MM.1S (cell line): ENCODE measurements at regions not wholly inside any gene's neighbourhood (a gene's known extent, or its start where the extent isn't known, plus 50 kb on each side); places are given as distances from the start of the nearest gene placed in this dataset.

ENCODE experiments used
- DNase-seq: peaks from one replicate; pipeline ENCODE4 v3.0.0-alpha.2; 2015
- H2AFZ ChIP-seq: fragments of 300-600 bp; sonication (generic); 2 replicates; pipeline ENCODE4 v1.6.0; 2016; ENCODE audit warnings: antibody characterized with exemption, low read length
- H3F3A ChIP-seq: fragments of 300-600 bp; sonication (generic); 2 replicates; pipeline ENCODE4 v1.6.1; 2016; ENCODE audit warnings: mild to moderate bottlenecking, antibody characterized with exemption, low read length, moderate library complexity, mixed read lengths; ENCODE audit not compliant: insufficient read depth
- H3K27ac ChIP-seq: fragments of 300-600 bp; sonication (generic); 2 replicates; pipeline ENCODE4 v1.5.1; 2016; ENCODE audit warnings: mild to moderate bottlenecking, low read length
- H3K27me3 ChIP-seq: fragments of 300-600 bp; sonication (generic); replicated peaks from 2 replicates; pipeline ENCODE4 v1.6.0; 2016; ENCODE audit warnings: low read length; ENCODE audit not compliant: insufficient read depth
- H3K36me3 ChIP-seq: fragments of 300-600 bp; sonication (generic); replicated peaks from 2 replicates; pipeline ENCODE4 v1.6.1; 2016; ENCODE audit warnings: mild to moderate bottlenecking, low read length, mixed read lengths; ENCODE audit not compliant: insufficient read depth
- H3K4me1 ChIP-seq: fragments of 300-600 bp; sonication (generic); 2 replicates; pipeline ENCODE4 v1.6.1; 2016; ENCODE audit warnings: low read length, mixed read lengths
- H3K4me2 ChIP-seq: fragments of 300-600 bp; sonication (generic); 2 replicates; pipeline ENCODE4 v1.6.0; 2016; ENCODE audit warnings: low read depth, low read length
- H3K4me3 ChIP-seq: fragments of 300-600 bp; sonication (generic); 2 replicates; pipeline ENCODE4 v1.5.1; 2016; ENCODE audit warnings: low read length, mixed read lengths
- H3K79me2 ChIP-seq: fragments of 300-600 bp; sonication (generic); 2 replicates; pipeline ENCODE4 v1.6.1; 2016; ENCODE audit warnings: mixed run types, low read length, mixed read lengths
- H3K9ac ChIP-seq: fragments of 300-600 bp; sonication (generic); 2 replicates; pipeline ENCODE4 v1.6.1; 2016; ENCODE audit warnings: low read length, mixed read lengths
- H3K9me2 ChIP-seq: fragments of 300-600 bp; sonication (generic); replicated peaks from 2 replicates; pipeline ENCODE4 v1.6.1; 2016; ENCODE audit warnings: mild to moderate bottlenecking, low read length, mixed read lengths; ENCODE audit not compliant: insufficient read depth
- H3K9me3 ChIP-seq: fragments of 300-600 bp; sonication (generic); replicated peaks from 2 replicates; pipeline ENCODE4 v1.6.1; 2016; ENCODE audit warnings: mild to moderate bottlenecking, low read length, mixed read lengths; ENCODE audit not compliant: insufficient read depth
- H4K20me1 ChIP-seq: fragments of 300-600 bp; sonication (generic); 2 replicates; pipeline ENCODE4 v1.6.1; 2016; ENCODE audit warnings: mild to moderate bottlenecking, low read length, moderate library complexity, mixed read lengths; ENCODE audit not compliant: insufficient read depth
- CTCF ChIP-seq: fragments of 300-600 bp; sonication (generic); IDR thresholded peaks from 2 replicates; pipeline ENCODE4 v1.5.1; 2016; ENCODE audit warnings: antibody characterized with exemption, low read length, mixed read lengths
- EZH2 ChIP-seq: fragments of 300-600 bp; sonication (generic); optimal IDR thresholded peaks from 2 replicates; pipeline ENCODE3; 2017; ENCODE audit warnings: low read depth, mild to moderate bottlenecking, antibody characterized with exemption, low read length, mixed read lengths
- EZH2phosphoT487 ChIP-seq: fragments of 300-600 bp; sonication (generic); IDR thresholded peaks from 2 replicates; pipeline ENCODE4 v1.6.1; 2018; ENCODE audit warnings: antibody characterized with exemption, low read length

- TF ChIP-seq CTCF: no peak
- no peak for TF ChIP-seq EZH2
- TF ChIP-seq EZH2phosphoT487: no peak
- Histone ChIP-seq H3K27ac (peak overlapping the region; percentile 42; the same call in 1 of the 2 replicates), H3K9ac (no peak overlapping the region)
Observed at GRCh38 chr7:45400680-45401079, 173.5 kb upstream of the ADCY1 start.

GRCh38 chr7:45401155-45401554 is 173.0 kb upstream of the ADCY1 start:
- Histone ChIP-seq H2AFZ (0 out of 2 replicates have a peak overlapping the region, but pooled peaks have one; percentile 20), H3K9me2 (no peaks in the 10 kb centered on the region)

More at GRCh38 chr7:45400680-45401079, 173.5 kb upstream of the ADCY1 start:
- Histone ChIP-seq H3K9me3 (no peaks in the 10 kb centered on the region), H3K36me3 (no peaks in the 10 kb centered on the region), H3K4me3 (no peak overlapping the region), H4K20me1 (no peaks in the 10 kb centered on the region), H3K27me3 (no peaks in the 10 kb centered on the region), H3K79me2 (no peaks in the 10 kb centered on the region), H3K9me2 (no peaks in the 10 kb centered on the region), H2AFZ (peak overlapping the region; percentile 20; the same call in 1 of the 2 replicates), H3F3A (peaks cover 9% of the 10 kb centered on the region; the same call in 1 of the 2 replicates), H3K4me2 (peak overlapping the region; percentile 28; the same call in 1 of the 2 replicates), H3K4me1 (peaks cover 55% of the 10 kb centered on the region)
- peak; percentile 48 for DNase-seq

GRCh38 chr7:45401851-45402250 is 172.3 kb upstream of the ADCY1 start:
- no peaks in the 10 kb centered on the region for H3K9me2 ChIP-seq
- no peak overlapping the region for H2AFZ ChIP-seq
- no peaks in the 10 kb centered on the region for H4K20me1 ChIP-seq
- no peak overlapping the region for H3K4me2 ChIP-seq
- no peak overlapping the region for H3K4me3 ChIP-seq
- peaks cover 66% of the 10 kb centered on the region for H3K4me1 ChIP-seq
- H3K27ac ChIP-seq: no peak overlapping the region
- no peaks in the 10 kb centered on the region for H3K36me3 ChIP-seq
- H3F3A ChIP-seq: peaks cover 9% of the 10 kb centered on the region; the same call in 1 of the 2 replicates
- H3K9ac ChIP-seq: no peak overlapping the region
- H3K27me3 ChIP-seq: no peaks in the 10 kb centered on the region
- DNase-seq: no peak
- no peaks in the 10 kb centered on the region for H3K9me3 ChIP-seq
- TF ChIP-seq EZH2phosphoT487: no peak
- TF ChIP-seq EZH2: no peak
- TF ChIP-seq CTCF: no peak
- no peaks in the 10 kb centered on the region for H3K79me2 ChIP-seq

More at GRCh38 chr7:45401155-45401554, 173.0 kb upstream of the ADCY1 start:
- TF ChIP-seq EZH2phosphoT487 (no peak), EZH2 (no peak), CTCF (no peak)
- Histone ChIP-seq H3K4me1 (peaks cover 59% of the 10 kb centered on the region), H3K4me2 (peak overlapping the region; percentile 28; the same call in 1 of the 2 replicates), H3F3A (peaks cover 9% of the 10 kb centered on the region; the same call in 1 of the 2 replicates), H3K9ac (no peak overlapping the region), H3K9me3 (no peaks in the 10 kb centered on the region), H3K36me3 (no peaks in the 10 kb centered on the region), H3K79me2 (no peaks in the 10 kb centered on the region), H3K27ac (peak overlapping the region; percentile 42; the same call in 1 of the 2 replicates), H3K27me3 (no peaks in the 10 kb centered on the region), H4K20me1 (no peaks in the 10 kb centered on the region), H3K4me3 (no peak overlapping the region)
- no peak for DNase-seq
